Neural progenitor cell (in vitro differentiated cells): ENCODE measurements at regions not wholly inside any gene's neighbourhood (a gene's known extent, or its start where the extent isn't known, plus 50 kb on each side); places are given as distances from the start of the nearest gene placed in this dataset.

ENCODE experiments used
- DNase-seq: peaks from one replicate; pipeline ENCODE4 v3.0.0-alpha.2; 2016; ENCODE audit warnings: low spot score
- H2AFZ ChIP-seq: fragments of 200-600 bp; sonication (generic); replicated peaks from 2 replicates; pipeline ENCODE4 v1.6.1; 2016; ENCODE audit warnings: antibody characterized with exemption
- H3F3A ChIP-seq: fragments of 200-600 bp; sonication (generic); 2 replicates; pipeline ENCODE4 v1.6.1; 2016; ENCODE audit warnings: antibody characterized with exemption, low read depth
- H3K27ac ChIP-seq: fragments of 200-600 bp; sonication (generic); 2 replicates; pipeline ENCODE4 v1.5.1; 2016; ENCODE audit warnings: mild to moderate bottlenecking
- H3K27me3 ChIP-seq: fragments of 200-600 bp; sonication (generic); 2 replicates; pipeline ENCODE4 v1.6.1; 2016; ENCODE audit warnings: mild to moderate bottlenecking, moderate library complexity
- H3K36me3 ChIP-seq: fragments of 200-600 bp; sonication (generic); 2 replicates; pipeline ENCODE4 v1.5.1; 2016
- H3K4me1 ChIP-seq: fragments of 200-600 bp; sonication (generic); 2 replicates; pipeline ENCODE4 v1.6.1; 2016; ENCODE audit warnings: mixed run types
- H3K4me2 ChIP-seq: fragments of 200-600 bp; sonication (generic); 2 replicates; pipeline ENCODE4 v1.6.1; 2016
- H3K4me3 ChIP-seq: fragments of 200-600 bp; sonication (generic); 2 replicates; pipeline ENCODE4 v1.5.1; 2016
- H3K79me2 ChIP-seq: fragments of 200-600 bp; sonication (generic); 2 replicates; pipeline ENCODE4 v1.6.1; 2016; ENCODE audit warnings: low read depth
- H3K9ac ChIP-seq: fragments of 200-600 bp; sonication (generic); 2 replicates; pipeline ENCODE4 v1.6.1; 2016
- H3K9me3 ChIP-seq: fragments of 200-600 bp; sonication (generic); 2 replicates; pipeline ENCODE4 v1.5.1; 2016; ENCODE audit warnings: low read depth
- H4K20me1 ChIP-seq: fragments of 200-600 bp; sonication (generic); 2 replicates; pipeline ENCODE4 v1.6.1; 2016; ENCODE audit warnings: low read depth
- H3K27ac Mint-ChIP-seq: 3 replicates; pipeline ENCODE4 v1.8.0; 2021; ENCODE audit warnings: mixed read lengths
- H3K27me3 Mint-ChIP-seq: 2 replicates; pipeline ENCODE4 v1.8.0; 2022; ENCODE audit warnings: low read depth, mild to moderate bottlenecking, inconsistent platforms, moderate library complexity, mixed read lengths; ENCODE audit not compliant: insufficient read depth
- H3K36me3 Mint-ChIP-seq: 3 replicates; pipeline ENCODE4 v1.8.0; 2021; ENCODE audit warnings: mixed read lengths
- H3K4me1 Mint-ChIP-seq: 3 replicates; pipeline ENCODE4 v1.8.0; 2021; ENCODE audit warnings: mixed read lengths
- H3K4me3 Mint-ChIP-seq: 3 replicates; pipeline ENCODE4 v1.8.0; 2021; ENCODE audit warnings: mild to moderate bottlenecking, moderate library complexity, mixed read lengths
- H3K9me3 Mint-ChIP-seq: 3 replicates; pipeline ENCODE4 v1.8.0; 2020; ENCODE audit warnings: mixed read lengths
- EZH2 ChIP-seq: fragments of 200-600 bp; sonication (generic); IDR thresholded peaks from 2 replicates; pipeline ENCODE4 v1.6.1; 2017; ENCODE audit warnings: antibody characterized with exemption, mild to moderate bottlenecking, moderate library complexity
- EZH2phosphoT487 ChIP-seq: fragments of 200-600 bp; sonication (generic); IDR thresholded peaks from 2 replicates; pipeline ENCODE4 v1.6.1; 2017; ENCODE audit warnings: antibody characterized with exemption
- TF ChIP-seq, protein P1 (sequence below): fragments of 200-600 bp; sonication (generic); IDR thresholded peaks from 2 replicates; pipeline ENCODE4 v1.5.1; 2017; ENCODE audit warnings: antibody characterized with exemption, mild to moderate bottlenecking

DNA sequence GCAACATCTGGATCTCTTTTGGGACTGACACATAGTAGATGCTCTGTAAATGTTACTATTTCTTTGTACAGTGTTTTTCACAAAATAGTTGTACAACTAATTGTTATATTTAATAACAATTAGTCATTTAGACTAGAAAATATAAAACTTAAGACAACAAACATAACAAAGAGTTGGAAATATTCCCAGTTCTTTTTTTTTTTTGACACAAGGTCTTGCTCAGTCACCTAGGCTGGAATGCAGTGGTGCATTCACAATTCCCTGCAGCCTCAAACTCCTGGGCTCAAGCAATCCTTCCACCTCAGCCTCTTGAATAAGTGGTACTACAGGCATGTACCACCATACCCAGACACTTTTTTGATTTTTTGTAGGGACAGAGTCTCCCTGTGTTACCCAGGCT lies 105.8 kb downstream of the UTRN start:
- peaks cover 4% of the 10 kb centered on the region for H3K36me3 Mint-ChIP-seq
- H3K4me3 Mint-ChIP-seq, result no peak overlapping the region
- Histone ChIP-seq H3K36me3 (no peaks in the 10 kb centered on the region), H3K4me3 (no peak overlapping the region), H3K9me3 (no peaks in the 10 kb centered on the region), H3K27ac (no peak overlapping the region), H3K27me3 (no peaks in the 10 kb centered on the region), H2AFZ (no peak overlapping the region), H3K9ac (no peak overlapping the region), H3K4me2 (no peak overlapping the region), H4K20me1 (no peaks in the 10 kb centered on the region), H3F3A (no peaks in the 10 kb centered on the region), H3K4me1 (no peaks in the 10 kb centered on the region), H3K79me2 (no peaks in the 10 kb centered on the region)
- peak overlapping the region; percentile 42 for H3K27ac Mint-ChIP-seq
- DNase-seq, result no peak
- no peaks in the 10 kb centered on the region for H3K9me3 Mint-ChIP-seq
- H3K27me3 Mint-ChIP-seq, result peaks cover 3% of the 10 kb centered on the region
- TF ChIP-seq EZH2phosphoT487 (no peak), EZH2 (no peak)
- TF ChIP-seq, protein P1, sequence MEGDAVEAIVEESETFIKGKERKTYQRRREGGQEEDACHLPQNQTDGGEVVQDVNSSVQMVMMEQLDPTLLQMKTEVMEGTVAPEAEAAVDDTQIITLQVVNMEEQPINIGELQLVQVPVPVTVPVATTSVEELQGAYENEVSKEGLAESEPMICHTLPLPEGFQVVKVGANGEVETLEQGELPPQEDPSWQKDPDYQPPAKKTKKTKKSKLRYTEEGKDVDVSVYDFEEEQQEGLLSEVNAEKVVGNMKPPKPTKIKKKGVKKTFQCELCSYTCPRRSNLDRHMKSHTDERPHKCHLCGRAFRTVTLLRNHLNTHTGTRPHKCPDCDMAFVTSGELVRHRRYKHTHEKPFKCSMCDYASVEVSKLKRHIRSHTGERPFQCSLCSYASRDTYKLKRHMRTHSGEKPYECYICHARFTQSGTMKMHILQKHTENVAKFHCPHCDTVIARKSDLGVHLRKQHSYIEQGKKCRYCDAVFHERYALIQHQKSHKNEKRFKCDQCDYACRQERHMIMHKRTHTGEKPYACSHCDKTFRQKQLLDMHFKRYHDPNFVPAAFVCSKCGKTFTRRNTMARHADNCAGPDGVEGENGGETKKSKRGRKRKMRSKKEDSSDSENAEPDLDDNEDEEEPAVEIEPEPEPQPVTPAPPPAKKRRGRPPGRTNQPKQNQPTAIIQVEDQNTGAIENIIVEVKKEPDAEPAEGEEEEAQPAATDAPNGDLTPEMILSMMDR, result no peak
- H3K4me1 Mint-ChIP-seq, result peaks cover 13% of the 10 kb centered on the region

DNA sequence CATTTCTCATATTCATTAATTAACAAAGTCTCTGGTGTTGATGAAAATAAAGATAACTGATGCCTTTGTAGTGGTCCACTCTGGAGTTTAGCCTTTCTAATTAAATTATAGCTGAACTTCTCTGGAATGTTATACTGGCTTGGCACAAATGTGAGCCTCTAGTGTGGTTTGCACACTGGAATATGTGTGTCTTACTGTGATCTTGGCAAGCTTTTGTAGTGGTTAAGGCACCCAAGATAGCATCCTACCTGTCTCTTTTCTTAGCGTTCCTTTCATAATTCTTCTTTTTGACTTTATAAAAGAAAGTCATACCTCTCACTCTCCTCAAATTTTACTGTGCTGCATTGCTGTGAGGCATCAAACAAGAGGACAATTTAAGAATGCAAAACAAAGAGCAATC lies 107.4 kb downstream of the UTRN start:
- H3K79me2 ChIP-seq, result no peaks in the 10 kb centered on the region
- no peaks in the 10 kb centered on the region for H3K36me3 ChIP-seq
- DNase-seq, result no peak
- no peaks in the 10 kb centered on the region for H3F3A ChIP-seq
- no peaks in the 10 kb centered on the region for H4K20me1 ChIP-seq
- TF ChIP-seq, protein P1, result no peak
- TF ChIP-seq EZH2 (no peak), EZH2phosphoT487 (no peak)
- Mint-ChIP-seq H3K9me3 (peaks cover 2% of the 10 kb centered on the region), H3K4me3 (no peak overlapping the region), H3K4me1 (peaks cover 13% of the 10 kb centered on the region), H3K27me3 (peaks cover 3% of the 10 kb centered on the region), H3K36me3 (peaks cover 4% of the 10 kb centered on the region), H3K27ac (no peak overlapping the region)
- no peak overlapping the region for H2AFZ ChIP-seq
- H3K27me3 ChIP-seq, result no peaks in the 10 kb centered on the region
- H3K4me3 ChIP-seq, result no peak overlapping the region
- no peaks in the 10 kb centered on the region for H3K4me1 ChIP-seq
- no peak overlapping the region for H3K9ac ChIP-seq
- H3K9me3 ChIP-seq, result no peaks in the 10 kb centered on the region
- H3K27ac ChIP-seq, result no peak overlapping the region
- H3K4me2 ChIP-seq, result no peak overlapping the region

DNA sequence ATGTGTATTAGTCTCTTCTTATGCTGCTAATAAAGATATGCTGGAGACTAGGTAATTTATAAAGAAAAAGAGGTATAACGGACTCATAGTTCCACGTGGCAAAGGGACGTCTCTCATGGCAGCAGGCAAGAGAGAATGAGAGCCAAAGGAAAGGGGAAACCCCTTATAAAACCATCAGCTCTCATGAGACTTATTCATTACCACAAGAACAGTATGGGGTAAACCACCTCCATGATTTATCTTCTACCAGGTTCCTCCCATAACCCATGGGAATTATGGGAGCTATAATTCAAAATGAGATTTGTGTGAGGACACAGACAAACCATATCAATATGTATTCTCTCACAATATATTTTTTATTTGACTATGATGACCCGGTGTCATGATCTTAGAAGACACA lies 109.1 kb downstream of the UTRN start:
- Mint-ChIP-seq H3K4me1 (peaks cover 9% of the 10 kb centered on the region), H3K4me3 (no peak overlapping the region), H3K9me3 (peaks cover 10% of the 10 kb centered on the region), H3K27ac (no peak overlapping the region), H3K36me3 (peaks cover 6% of the 10 kb centered on the region), H3K27me3 (peaks cover 3% of the 10 kb centered on the region)
- Histone ChIP-seq H3K4me2 (no peak overlapping the region), H3K79me2 (no peaks in the 10 kb centered on the region), H3F3A (no peaks in the 10 kb centered on the region), H3K27ac (no peak overlapping the region), H3K9me3 (no peaks in the 10 kb centered on the region), H3K27me3 (no peaks in the 10 kb centered on the region), H3K4me3 (no peak overlapping the region), H3K9ac (no peak overlapping the region), H4K20me1 (no peaks in the 10 kb centered on the region), H3K4me1 (no peaks in the 10 kb centered on the region), H2AFZ (no peak overlapping the region), H3K36me3 (no peaks in the 10 kb centered on the region)
- no peak for DNase-seq
- TF ChIP-seq EZH2 (no peak), EZH2phosphoT487 (no peak)
- TF ChIP-seq, protein P1, result no peak
